ENCODE measurements at regions not wholly inside any gene's neighbourhood (a gene's known extent, or its start where the extent isn't known, plus 50 kb on each side); places are given as distances from the start of the nearest gene placed in this dataset.

- TF ChIP-seq, protein P1, sequence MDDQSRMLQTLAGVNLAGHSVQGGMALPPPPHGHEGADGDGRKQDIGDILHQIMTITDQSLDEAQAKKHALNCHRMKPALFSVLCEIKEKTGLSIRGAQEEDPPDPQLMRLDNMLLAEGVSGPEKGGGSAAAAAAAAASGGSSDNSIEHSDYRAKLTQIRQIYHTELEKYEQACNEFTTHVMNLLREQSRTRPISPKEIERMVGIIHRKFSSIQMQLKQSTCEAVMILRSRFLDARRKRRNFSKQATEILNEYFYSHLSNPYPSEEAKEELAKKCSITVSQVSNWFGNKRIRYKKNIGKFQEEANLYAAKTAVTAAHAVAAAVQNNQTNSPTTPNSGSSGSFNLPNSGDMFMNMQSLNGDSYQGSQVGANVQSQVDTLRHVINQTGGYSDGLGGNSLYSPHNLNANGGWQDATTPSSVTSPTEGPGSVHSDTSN (CRISPR knock-in tag; IDR thresholded peaks at IDR 0.05), result no peak
- TF ChIP-seq ZNF423 (tag by site-specific recombination; IDR thresholded peaks at IDR 0.05) (no peak), ZNF155 (tag by site-specific recombination; IDR thresholded peaks at IDR 0.05) (no peak), ZNF239 (tag by site-specific recombination; IDR thresholded peaks at IDR 0.05) (no peak), ZNF335 (tag by site-specific recombination; conservative IDR thresholded peaks at IDR 0.05) (no peak; the same call in 1 of the 2 replicates), PATZ1 (tag by site-specific recombination; IDR thresholded peaks at IDR 0.05) (no peak), ZBTB11 (tag by site-specific recombination; conservative IDR thresholded peaks at IDR 0.05; ENCODE audit: low read depth) (no peak), ZBTB7A (tag by site-specific recombination; IDR thresholded peaks at IDR 0.05; ENCODE audit: low read depth) (no peak), ZNF692 (tag by site-specific recombination; IDR thresholded peaks at IDR 0.05) (no peak)
- TF ChIP-seq, protein P2, sequence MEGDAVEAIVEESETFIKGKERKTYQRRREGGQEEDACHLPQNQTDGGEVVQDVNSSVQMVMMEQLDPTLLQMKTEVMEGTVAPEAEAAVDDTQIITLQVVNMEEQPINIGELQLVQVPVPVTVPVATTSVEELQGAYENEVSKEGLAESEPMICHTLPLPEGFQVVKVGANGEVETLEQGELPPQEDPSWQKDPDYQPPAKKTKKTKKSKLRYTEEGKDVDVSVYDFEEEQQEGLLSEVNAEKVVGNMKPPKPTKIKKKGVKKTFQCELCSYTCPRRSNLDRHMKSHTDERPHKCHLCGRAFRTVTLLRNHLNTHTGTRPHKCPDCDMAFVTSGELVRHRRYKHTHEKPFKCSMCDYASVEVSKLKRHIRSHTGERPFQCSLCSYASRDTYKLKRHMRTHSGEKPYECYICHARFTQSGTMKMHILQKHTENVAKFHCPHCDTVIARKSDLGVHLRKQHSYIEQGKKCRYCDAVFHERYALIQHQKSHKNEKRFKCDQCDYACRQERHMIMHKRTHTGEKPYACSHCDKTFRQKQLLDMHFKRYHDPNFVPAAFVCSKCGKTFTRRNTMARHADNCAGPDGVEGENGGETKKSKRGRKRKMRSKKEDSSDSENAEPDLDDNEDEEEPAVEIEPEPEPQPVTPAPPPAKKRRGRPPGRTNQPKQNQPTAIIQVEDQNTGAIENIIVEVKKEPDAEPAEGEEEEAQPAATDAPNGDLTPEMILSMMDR (tag by site-specific recombination; IDR thresholded peaks at IDR 0.05), result no peak
These were observed 158.8 kb upstream of the SIX2 start for GRCh38 chr2:45167920-45168629.
